Neural progenitor cell (in vitro differentiated cells): ENCODE measurements at regions not wholly inside any gene's neighbourhood (a gene's known extent, or its start where the extent isn't known, plus 50 kb on each side); places are given as distances from the start of the nearest gene placed in this dataset.
A peak's percentile ranks its signal among the peaks of the same experiment; 100 is the strongest.

ENCODE experiments used
- DNase-seq: peaks from one replicate; pipeline ENCODE4 v3.0.0-alpha.2; 2016; ENCODE audit warnings: low spot score
- H2AFZ ChIP-seq: fragments of 200-600 bp; sonication (generic); replicated peaks from 2 replicates; pipeline ENCODE4 v1.6.1; 2016; ENCODE audit warnings: antibody characterized with exemption
- H3F3A ChIP-seq: fragments of 200-600 bp; sonication (generic); 2 replicates; pipeline ENCODE4 v1.6.1; 2016; ENCODE audit warnings: antibody characterized with exemption, low read depth
- H3K27ac ChIP-seq: fragments of 200-600 bp; sonication (generic); 2 replicates; pipeline ENCODE4 v1.5.1; 2016; ENCODE audit warnings: mild to moderate bottlenecking
- H3K27me3 ChIP-seq: fragments of 200-600 bp; sonication (generic); 2 replicates; pipeline ENCODE4 v1.6.1; 2016; ENCODE audit warnings: mild to moderate bottlenecking, moderate library complexity
- H3K36me3 ChIP-seq: fragments of 200-600 bp; sonication (generic); 2 replicates; pipeline ENCODE4 v1.5.1; 2016
- H3K4me1 ChIP-seq: fragments of 200-600 bp; sonication (generic); 2 replicates; pipeline ENCODE4 v1.6.1; 2016; ENCODE audit warnings: mixed run types
- H3K4me2 ChIP-seq: fragments of 200-600 bp; sonication (generic); 2 replicates; pipeline ENCODE4 v1.6.1; 2016
- H3K4me3 ChIP-seq: fragments of 200-600 bp; sonication (generic); 2 replicates; pipeline ENCODE4 v1.5.1; 2016
- H3K79me2 ChIP-seq: fragments of 200-600 bp; sonication (generic); 2 replicates; pipeline ENCODE4 v1.6.1; 2016; ENCODE audit warnings: low read depth
- H3K9ac ChIP-seq: fragments of 200-600 bp; sonication (generic); 2 replicates; pipeline ENCODE4 v1.6.1; 2016
- H3K9me3 ChIP-seq: fragments of 200-600 bp; sonication (generic); 2 replicates; pipeline ENCODE4 v1.5.1; 2016; ENCODE audit warnings: low read depth
- H4K20me1 ChIP-seq: fragments of 200-600 bp; sonication (generic); 2 replicates; pipeline ENCODE4 v1.6.1; 2016; ENCODE audit warnings: low read depth
- H3K27ac Mint-ChIP-seq: 3 replicates; pipeline ENCODE4 v1.8.0; 2021; ENCODE audit warnings: mixed read lengths
- H3K27me3 Mint-ChIP-seq: 2 replicates; pipeline ENCODE4 v1.8.0; 2022; ENCODE audit warnings: low read depth, mild to moderate bottlenecking, inconsistent platforms, moderate library complexity, mixed read lengths; ENCODE audit not compliant: insufficient read depth
- H3K36me3 Mint-ChIP-seq: 3 replicates; pipeline ENCODE4 v1.8.0; 2021; ENCODE audit warnings: mixed read lengths
- H3K4me1 Mint-ChIP-seq: 3 replicates; pipeline ENCODE4 v1.8.0; 2021; ENCODE audit warnings: mixed read lengths
- H3K4me3 Mint-ChIP-seq: 3 replicates; pipeline ENCODE4 v1.8.0; 2021; ENCODE audit warnings: mild to moderate bottlenecking, moderate library complexity, mixed read lengths
- H3K9me3 Mint-ChIP-seq: 3 replicates; pipeline ENCODE4 v1.8.0; 2020; ENCODE audit warnings: mixed read lengths
- CTCF ChIP-seq: fragments of 200-600 bp; sonication (generic); IDR thresholded peaks from 2 replicates; pipeline ENCODE4 v1.5.1; 2017; ENCODE audit warnings: antibody characterized with exemption, mild to moderate bottlenecking
- EZH2 ChIP-seq: fragments of 200-600 bp; sonication (generic); IDR thresholded peaks from 2 replicates; pipeline ENCODE4 v1.6.1; 2017; ENCODE audit warnings: antibody characterized with exemption, mild to moderate bottlenecking, moderate library complexity
- EZH2phosphoT487 ChIP-seq: fragments of 200-600 bp; sonication (generic); IDR thresholded peaks from 2 replicates; pipeline ENCODE4 v1.6.1; 2017; ENCODE audit warnings: antibody characterized with exemption

GRCh38 chr7:91565499-91566401, 301.5 kb downstream of the FZD1 start:
- H3K36me3 ChIP-seq: no peaks in the 10 kb centered on the region
- no peaks in the 10 kb centered on the region for H4K20me1 ChIP-seq
- H2AFZ ChIP-seq: peak overlapping the region; percentile 71
- Mint-ChIP-seq H3K4me3 (no peak overlapping the region), H3K4me1 (peaks cover 30% of the 10 kb centered on the region), H3K9me3 (no peaks in the 10 kb centered on the region), H3K27me3 (peaks cover 3% of the 10 kb centered on the region), H3K36me3 (no peaks in the 10 kb centered on the region), H3K27ac (peak overlapping the region; percentile 86)
- no peak for DNase-seq
- peaks cover 10% of the 10 kb centered on the region for H3F3A ChIP-seq
- H3K79me2 ChIP-seq: no peaks in the 10 kb centered on the region
- TF ChIP-seq EZH2 (no peak), EZH2phosphoT487 (no peak), CTCF (no peak)
- no peak overlapping the region for H3K4me3 ChIP-seq
- no peak overlapping the region for H3K9ac ChIP-seq
- H3K4me1 ChIP-seq: peaks cover 24% of the 10 kb centered on the region
- H3K4me2 ChIP-seq: peak overlapping the region; percentile 34
- H3K27me3 ChIP-seq: no peaks in the 10 kb centered on the region
- H3K27ac ChIP-seq: peak overlapping the region; percentile 44
- H3K9me3 ChIP-seq: no peaks in the 10 kb centered on the region

GRCh38 chr7:91566402-91566732, 302.1 kb downstream of the FZD1 start:
- H3K9me3 ChIP-seq: no peaks in the 10 kb centered on the region
- Mint-ChIP-seq H3K27me3 (peaks cover 3% of the 10 kb centered on the region), H3K4me1 (peaks cover 30% of the 10 kb centered on the region), H3K27ac (peak overlapping the region; percentile 73), H3K9me3 (no peaks in the 10 kb centered on the region), H3K36me3 (no peaks in the 10 kb centered on the region), H3K4me3 (no peak overlapping the region)
- DNase-seq: no peak
- peak overlapping the region; percentile 19 for H3K4me2 ChIP-seq
- no peaks in the 10 kb centered on the region for H4K20me1 ChIP-seq
- peaks cover 24% of the 10 kb centered on the region for H3K4me1 ChIP-seq
- peaks cover 10% of the 10 kb centered on the region for H3F3A ChIP-seq
- H3K36me3 ChIP-seq: no peaks in the 10 kb centered on the region
- H3K27me3 ChIP-seq: no peaks in the 10 kb centered on the region
- H3K79me2 ChIP-seq: no peaks in the 10 kb centered on the region
- TF ChIP-seq EZH2phosphoT487 (no peak), EZH2 (no peak), CTCF (no peak)
- H3K4me3 ChIP-seq: no peak overlapping the region
- no peak overlapping the region for H3K9ac ChIP-seq
- H2AFZ ChIP-seq: no peak overlapping the region
- H3K27ac ChIP-seq: no peak overlapping the region

- TF ChIP-seq EZH2phosphoT487 (no peak), CTCF (no peak), EZH2 (no peak)
- peaks cover 10% of the 10 kb centered on the region for H3F3A ChIP-seq
- H3K36me3 Mint-ChIP-seq: no peaks in the 10 kb centered on the region
- no peak overlapping the region for H2AFZ ChIP-seq
- H3K4me1 Mint-ChIP-seq: peaks cover 30% of the 10 kb centered on the region
- DNase-seq: no peak
- H3K27me3 Mint-ChIP-seq: peaks cover 3% of the 10 kb centered on the region
- H3K9ac ChIP-seq: no peak overlapping the region
- no peak overlapping the region for H3K4me3 Mint-ChIP-seq
- no peaks in the 10 kb centered on the region for H3K9me3 ChIP-seq
- no peak overlapping the region for H3K27ac ChIP-seq
- peak overlapping the region; percentile 21 for H3K27ac Mint-ChIP-seq
- H3K79me2 ChIP-seq: no peaks in the 10 kb centered on the region
- H3K4me1 ChIP-seq: peaks cover 24% of the 10 kb centered on the region
- H3K4me3 ChIP-seq: no peak overlapping the region
- H4K20me1 ChIP-seq: no peaks in the 10 kb centered on the region
- H3K36me3 ChIP-seq: no peaks in the 10 kb centered on the region
- H3K9me3 Mint-ChIP-seq: no peaks in the 10 kb centered on the region
- peak overlapping the region; percentile 19 for H3K4me2 ChIP-seq
- H3K27me3 ChIP-seq: no peaks in the 10 kb centered on the region
Observed at GRCh38 chr7:91567081-91568012, 303.1 kb downstream of the FZD1 start.
